H1 (cell line): ENCODE measurements at regions not wholly inside any gene's neighbourhood (a gene's known extent, or its start where the extent isn't known, plus 50 kb on each side); places are given as distances from the start of the nearest gene placed in this dataset.

Experiments used
- CHD7 ChIP-seq: fragments of 300-600 bp; sonication (generic); IDR thresholded peaks from 2 replicates; pipeline ENCODE4 v1.7.1; 2012; ENCODE audit warnings: low read length, moderate library complexity, mild to moderate bottlenecking, inconsistent platforms; ENCODE audit not compliant: insufficient replicate concordance

DNA sequence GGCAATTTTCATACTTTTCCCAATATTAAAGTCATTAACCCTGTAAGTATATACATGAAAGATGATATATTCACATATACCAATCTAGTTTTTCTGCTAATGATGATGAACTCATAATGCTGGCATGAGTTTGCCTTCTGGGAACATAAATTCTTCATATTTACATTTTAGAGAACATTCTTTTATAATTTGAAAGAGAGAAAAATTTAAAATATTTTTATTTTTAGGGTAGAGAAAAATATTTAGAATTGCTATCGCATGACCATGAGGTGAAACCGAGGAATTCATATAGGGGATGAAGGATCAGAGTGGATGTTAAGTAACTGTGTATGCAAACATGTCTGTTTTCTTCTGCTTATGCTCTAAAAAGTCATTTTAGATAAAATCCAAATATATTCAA is 825.3 kb upstream of the FLRT2 start (continued):
- no peak for TF ChIP-seq CHD7
